H1 (cell line): ENCODE measurements at regions not wholly inside any gene's neighbourhood (a gene's known extent, or its start where the extent isn't known, plus 50 kb on each side); places are given as distances from the start of the nearest gene placed in this dataset.

Experiments
- CBX5 ChIP-seq: fragments of 300-800, 300-1000 bp; sonication (generic); IDR thresholded peaks from 2 replicates; pipeline ENCODE4 v1.7.1; 2016; ENCODE audit warnings: antibody characterized with exemption, low read length, low read depth
- CHD2 ChIP-seq: IDR thresholded peaks from 2 replicates; pipeline ENCODE4 v1.6.1; 2012; ENCODE audit warnings: low read length, improper control_type of control experiment
- EZH2 ChIP-seq: fragments of 200-600 bp; sonication (generic); IDR thresholded peaks from 2 replicates; pipeline ENCODE4 v1.7.1; 2012; ENCODE audit warnings: low read depth, mild to moderate bottlenecking, moderate library complexity, low read length, inconsistent platforms; ENCODE audit not compliant: severe bottlenecking
- GABPA ChIP-seq: IDR thresholded peaks from 2 replicates; pipeline ENCODE4 v1.6.1; 2011; ENCODE audit warnings: mild to moderate bottlenecking, low read length, moderate library complexity, borderline replicate concordance; ENCODE audit not compliant: insufficient read depth
- KDM5A ChIP-seq: fragments of 200-600 bp; IDR thresholded peaks from 2 replicates; pipeline ENCODE4 v1.7.1; 2012; ENCODE audit warnings: mild to moderate bottlenecking, low read length, inconsistent platforms, mixed read lengths
- MAFK ChIP-seq: IDR thresholded peaks from 2 replicates; pipeline ENCODE4 v1.6.1; 2012; ENCODE audit warnings: low read depth, mild to moderate bottlenecking, improper control_type of control experiment, low read length
- NRF1 ChIP-seq: IDR thresholded peaks from 2 replicates; pipeline ENCODE4 v1.6.1; 2011; ENCODE audit warnings: mild to moderate bottlenecking, low read depth, low read length, improper control_type of control experiment
- POLR2AphosphoS5 ChIP-seq: IDR thresholded peaks from 2 replicates; pipeline ENCODE4 v1.6.1; 2011; ENCODE audit warnings: low read depth, low read length
- RXRA ChIP-seq: IDR thresholded peaks from 2 replicates; pipeline ENCODE4 v1.6.1; 2011; ENCODE audit warnings: low read depth, mild to moderate bottlenecking, low read length, moderate library complexity; ENCODE audit not compliant: insufficient read depth
- SUZ12 ChIP-seq: fragments of 200-600 bp; sonication (generic); IDR thresholded peaks from 2 replicates; pipeline ENCODE4 v1.6.1; 2012; ENCODE audit warnings: mild to moderate bottlenecking, inconsistent platforms, low read length, moderate library complexity, mixed read lengths
- TF ChIP-seq, protein P1 (sequence below), 3 experiments: IDR thresholded peaks; 1 replicate in 2 of 3; 2 replicates in 1 of 3; pipeline versions ENCODE4 v1.5.1 to v1.6.1; 2011; ENCODE audit warnings: low read length in 3 of 3, mild to moderate bottlenecking in 3 of 3, inconsistent platforms in 2 of 3, low read depth in 1 of 3, moderate library complexity in 1 of 3; ENCODE audit not compliant: insufficient read depth in 1 of 3; ENCODE audit errors: control extremely low read depth in 1 of 3
- TF ChIP-seq, protein P2 (sequence below): IDR thresholded peaks from 2 replicates; pipeline ENCODE4 v1.6.1; 2012; ENCODE audit warnings: inconsistent platforms
- TF ChIP-seq, protein P3 (sequence below): IDR thresholded peaks from 2 replicates; pipeline ENCODE4 v1.6.1; 2012; ENCODE audit warnings: low read length, inconsistent platforms

- TF ChIP-seq RXRA (no peak), CHD2 (no peak), GABPA (no peak), MAFK (no peak), KDM5A (no peak), CBX5 (no peak), NRF1 (no peak), POLR2AphosphoS5 (no peak), SUZ12 (no peak), EZH2 (no peak)
- TF ChIP-seq, protein P1, sequence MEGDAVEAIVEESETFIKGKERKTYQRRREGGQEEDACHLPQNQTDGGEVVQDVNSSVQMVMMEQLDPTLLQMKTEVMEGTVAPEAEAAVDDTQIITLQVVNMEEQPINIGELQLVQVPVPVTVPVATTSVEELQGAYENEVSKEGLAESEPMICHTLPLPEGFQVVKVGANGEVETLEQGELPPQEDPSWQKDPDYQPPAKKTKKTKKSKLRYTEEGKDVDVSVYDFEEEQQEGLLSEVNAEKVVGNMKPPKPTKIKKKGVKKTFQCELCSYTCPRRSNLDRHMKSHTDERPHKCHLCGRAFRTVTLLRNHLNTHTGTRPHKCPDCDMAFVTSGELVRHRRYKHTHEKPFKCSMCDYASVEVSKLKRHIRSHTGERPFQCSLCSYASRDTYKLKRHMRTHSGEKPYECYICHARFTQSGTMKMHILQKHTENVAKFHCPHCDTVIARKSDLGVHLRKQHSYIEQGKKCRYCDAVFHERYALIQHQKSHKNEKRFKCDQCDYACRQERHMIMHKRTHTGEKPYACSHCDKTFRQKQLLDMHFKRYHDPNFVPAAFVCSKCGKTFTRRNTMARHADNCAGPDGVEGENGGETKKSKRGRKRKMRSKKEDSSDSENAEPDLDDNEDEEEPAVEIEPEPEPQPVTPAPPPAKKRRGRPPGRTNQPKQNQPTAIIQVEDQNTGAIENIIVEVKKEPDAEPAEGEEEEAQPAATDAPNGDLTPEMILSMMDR (IDR thresholded peaks at IDR 0.05; ENCODE audit: control extremely low read depth in 1 of 3, insufficient read depth in 1 of 3, low read depth in 1 of 3, low read length in 3 of 3), result no peak
- TF ChIP-seq, protein P2, sequence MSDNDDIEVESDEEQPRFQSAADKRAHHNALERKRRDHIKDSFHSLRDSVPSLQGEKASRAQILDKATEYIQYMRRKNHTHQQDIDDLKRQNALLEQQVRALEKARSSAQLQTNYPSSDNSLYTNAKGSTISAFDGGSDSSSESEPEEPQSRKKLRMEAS, result no peak
- TF ChIP-seq, protein P3, sequence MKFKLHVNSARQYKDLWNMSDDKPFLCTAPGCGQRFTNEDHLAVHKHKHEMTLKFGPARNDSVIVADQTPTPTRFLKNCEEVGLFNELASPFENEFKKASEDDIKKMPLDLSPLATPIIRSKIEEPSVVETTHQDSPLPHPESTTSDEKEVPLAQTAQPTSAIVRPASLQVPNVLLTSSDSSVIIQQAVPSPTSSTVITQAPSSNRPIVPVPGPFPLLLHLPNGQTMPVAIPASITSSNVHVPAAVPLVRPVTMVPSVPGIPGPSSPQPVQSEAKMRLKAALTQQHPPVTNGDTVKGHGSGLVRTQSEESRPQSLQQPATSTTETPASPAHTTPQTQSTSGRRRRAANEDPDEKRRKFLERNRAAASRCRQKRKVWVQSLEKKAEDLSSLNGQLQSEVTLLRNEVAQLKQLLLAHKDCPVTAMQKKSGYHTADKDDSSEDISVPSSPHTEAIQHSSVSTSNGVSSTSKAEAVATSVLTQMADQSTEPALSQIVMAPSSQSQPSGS, result no peak
These were observed 209.1 kb downstream of the NFATC2 start for GRCh38 chr20:51333446-51333845.
